Lower leg skin (tissue), 4 donors: ENCODE measurements at regions not wholly inside any gene's neighbourhood (a gene's known extent, or its start where the extent isn't known, plus 50 kb on each side); places are given as distances from the start of the nearest gene placed in this dataset.

Source experiments
- DNase-seq, 2 donors: peaks; one replicate each; pipeline ENCODE4 v3.0.0-alpha.2; 2019; ENCODE audit warnings: low spot score in 2 of 2
- H3K4me3 ChIP-seq: fragments of 200-600 bp; sonication (generic); 2 replicates; pipeline ENCODE4 v1.5.1; 2017; ENCODE audit warnings: mild to moderate bottlenecking, low read depth; ENCODE audit not compliant: poor library complexity, severe bottlenecking
- POLR2A ChIP-seq, 2 donors: fragments of 450-650 bp; IDR thresholded peaks; one replicate each; pipeline ENCODE4 v1.6.1; 2016 to 2017; ENCODE audit warnings: antibody characterized with exemption in 2 of 2, mild to moderate bottlenecking in 1 of 2, moderate library complexity in 1 of 2
- WGBS, 2 donors: methylation state at CpG; one replicate each; pipeline ENCODE4 v1.1.5; 2018; 5-methylcytosine and 5-hydroxymethylcytosine counted together
- intact Hi-C: fragments of 100-400 bp; cut with DNase I; formaldehyde crosslinking; loops from one replicate; pipeline ENCODE4 v1.15.0; 2023; ENCODE audit warnings: low total_unique reads
- TF ChIP-seq, protein P1 (sequence below), 3 donors: fragments of 450-650 bp; IDR thresholded peaks; one replicate each; pipeline ENCODE4 v1.5.1; 2016; ENCODE audit warnings: antibody characterized with exemption in 3 of 3, mild to moderate bottlenecking in 3 of 3, moderate library complexity in 2 of 3

DNA sequence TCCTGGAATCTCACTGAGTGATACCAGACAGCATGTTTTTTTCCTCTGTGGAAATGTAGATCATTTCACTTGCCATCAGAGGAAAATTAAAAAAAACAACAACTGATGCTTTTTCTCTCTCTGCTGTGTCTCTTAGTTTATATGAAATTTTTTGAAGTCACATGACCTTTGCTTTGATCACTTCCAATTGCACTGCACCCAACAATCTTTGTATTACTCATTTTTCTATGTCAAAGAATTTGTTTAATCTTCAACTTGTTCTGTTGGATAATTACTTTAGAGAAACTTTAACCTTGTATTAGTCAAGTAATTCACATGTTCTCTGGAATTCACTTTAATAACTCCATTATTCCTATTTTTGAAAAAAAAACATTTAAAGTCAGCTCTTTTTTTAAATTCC, 1452.7 kb upstream of the CDH8 start:
- no peak overlapping the region for H3K4me3 ChIP-seq
- intact Hi-C loops = no loop called here
- DNase-seq = no peak
- TF ChIP-seq, protein P1, sequence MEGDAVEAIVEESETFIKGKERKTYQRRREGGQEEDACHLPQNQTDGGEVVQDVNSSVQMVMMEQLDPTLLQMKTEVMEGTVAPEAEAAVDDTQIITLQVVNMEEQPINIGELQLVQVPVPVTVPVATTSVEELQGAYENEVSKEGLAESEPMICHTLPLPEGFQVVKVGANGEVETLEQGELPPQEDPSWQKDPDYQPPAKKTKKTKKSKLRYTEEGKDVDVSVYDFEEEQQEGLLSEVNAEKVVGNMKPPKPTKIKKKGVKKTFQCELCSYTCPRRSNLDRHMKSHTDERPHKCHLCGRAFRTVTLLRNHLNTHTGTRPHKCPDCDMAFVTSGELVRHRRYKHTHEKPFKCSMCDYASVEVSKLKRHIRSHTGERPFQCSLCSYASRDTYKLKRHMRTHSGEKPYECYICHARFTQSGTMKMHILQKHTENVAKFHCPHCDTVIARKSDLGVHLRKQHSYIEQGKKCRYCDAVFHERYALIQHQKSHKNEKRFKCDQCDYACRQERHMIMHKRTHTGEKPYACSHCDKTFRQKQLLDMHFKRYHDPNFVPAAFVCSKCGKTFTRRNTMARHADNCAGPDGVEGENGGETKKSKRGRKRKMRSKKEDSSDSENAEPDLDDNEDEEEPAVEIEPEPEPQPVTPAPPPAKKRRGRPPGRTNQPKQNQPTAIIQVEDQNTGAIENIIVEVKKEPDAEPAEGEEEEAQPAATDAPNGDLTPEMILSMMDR (IDR thresholded peaks at IDR 0.05) = no peak
- TF ChIP-seq POLR2A (IDR thresholded peaks at IDR 0.05) = no peak

DNA sequence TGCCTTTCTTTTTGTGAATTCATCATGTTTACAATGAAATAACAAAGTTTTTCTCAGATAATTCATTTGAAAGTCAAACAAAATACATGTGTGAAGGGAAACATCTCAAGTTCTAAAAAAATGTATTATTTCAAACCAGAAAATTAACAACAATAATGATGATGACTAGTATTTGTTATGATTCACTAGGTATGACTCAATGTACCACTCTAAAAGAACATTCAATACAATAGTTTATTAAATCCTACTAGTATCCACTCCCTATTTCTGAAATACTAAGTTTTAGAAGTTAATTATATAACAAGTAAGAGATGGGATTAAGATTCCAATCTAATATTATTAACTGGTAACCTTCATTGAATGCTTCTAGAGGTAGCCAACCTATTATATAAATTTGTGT, 1444.8 kb upstream of the CDH8 start:
- intact Hi-C loops = no loop called here
- DNase-seq = no peak
- TF ChIP-seq POLR2A (IDR thresholded peaks at IDR 0.05) = no peak
- TF ChIP-seq, protein P1 (IDR thresholded peaks at IDR 0.05) = no peak
- no peak overlapping the region for H3K4me3 ChIP-seq

DNA sequence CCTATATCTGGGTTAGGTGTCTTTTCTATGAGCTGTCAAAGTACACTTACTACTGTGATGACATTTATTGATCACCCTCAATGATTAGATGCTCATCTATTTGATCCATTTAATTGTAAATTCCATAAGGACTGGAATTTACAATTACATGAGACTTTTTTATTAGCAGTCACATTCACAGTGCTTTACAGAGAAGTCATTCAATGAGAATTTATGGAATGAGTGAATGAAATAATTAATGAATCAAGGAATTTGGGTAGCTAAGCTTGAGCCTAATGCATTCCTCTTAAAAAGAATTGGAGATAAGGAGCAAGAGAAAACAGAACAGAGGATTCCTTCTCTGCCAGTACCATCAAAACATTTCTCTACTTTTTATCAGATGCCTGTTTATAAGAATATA, 1437.5 kb upstream of the CDH8 start:
- TF ChIP-seq, protein P1 (IDR thresholded peaks at IDR 0.05) = no peak
- no peak for TF ChIP-seq POLR2A (IDR thresholded peaks at IDR 0.05)
- intact Hi-C loops = no loop called here
- no peak overlapping the region for H3K4me3 ChIP-seq
- DNase-seq = no peak

DNA sequence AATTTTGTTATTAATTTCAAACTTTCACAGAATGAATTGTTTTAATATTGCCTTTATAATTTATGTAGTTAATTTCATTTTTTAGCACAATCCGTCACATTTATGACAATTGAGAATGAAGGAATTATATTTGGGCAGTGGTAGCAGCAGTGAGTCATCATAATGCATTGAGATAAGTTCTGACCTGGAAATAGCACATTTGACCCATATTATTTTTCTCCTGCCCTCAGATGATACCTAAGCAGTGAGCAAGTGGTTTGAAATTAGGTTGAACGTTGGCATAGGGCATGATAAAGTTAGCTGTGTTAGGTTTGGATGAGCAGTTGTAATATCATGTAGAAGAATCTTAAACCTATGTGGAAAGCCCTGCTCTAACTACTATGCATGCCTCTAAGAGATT, 1431.3 kb upstream of the CDH8 start:
- no peak for DNase-seq
- 64 to 73% methylated on average over 2 of the region's 2 CpGs for WGBS, 2 donors
- intact Hi-C loops = no loop called here
- TF ChIP-seq, protein P1 (IDR thresholded peaks at IDR 0.05) = no peak
- no peak for TF ChIP-seq POLR2A (IDR thresholded peaks at IDR 0.05)
- no peak overlapping the region for H3K4me3 ChIP-seq

DNA sequence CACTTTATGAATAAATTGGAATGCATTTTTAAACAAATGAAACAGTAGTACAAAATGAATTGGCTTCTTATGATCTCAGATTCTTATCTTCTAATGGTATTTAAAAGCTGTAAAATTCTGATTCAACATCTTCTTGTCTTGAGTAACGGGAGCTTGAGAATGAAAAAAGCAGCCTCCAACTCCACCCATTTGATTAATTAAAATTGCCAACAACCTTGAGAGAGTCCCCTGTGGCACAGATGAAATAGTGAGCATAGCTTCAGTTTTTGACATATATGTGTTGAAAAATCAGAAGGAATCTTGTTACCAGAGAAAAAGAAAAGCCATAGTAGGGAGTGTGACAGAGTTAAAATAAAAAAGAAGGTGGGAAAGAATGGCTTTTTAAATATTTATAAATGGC, 1426.1 kb upstream of the CDH8 start:
- TF ChIP-seq POLR2A (IDR thresholded peaks at IDR 0.05) = no peak
- TF ChIP-seq, protein P1 (IDR thresholded peaks at IDR 0.05) = no peak

DNA sequence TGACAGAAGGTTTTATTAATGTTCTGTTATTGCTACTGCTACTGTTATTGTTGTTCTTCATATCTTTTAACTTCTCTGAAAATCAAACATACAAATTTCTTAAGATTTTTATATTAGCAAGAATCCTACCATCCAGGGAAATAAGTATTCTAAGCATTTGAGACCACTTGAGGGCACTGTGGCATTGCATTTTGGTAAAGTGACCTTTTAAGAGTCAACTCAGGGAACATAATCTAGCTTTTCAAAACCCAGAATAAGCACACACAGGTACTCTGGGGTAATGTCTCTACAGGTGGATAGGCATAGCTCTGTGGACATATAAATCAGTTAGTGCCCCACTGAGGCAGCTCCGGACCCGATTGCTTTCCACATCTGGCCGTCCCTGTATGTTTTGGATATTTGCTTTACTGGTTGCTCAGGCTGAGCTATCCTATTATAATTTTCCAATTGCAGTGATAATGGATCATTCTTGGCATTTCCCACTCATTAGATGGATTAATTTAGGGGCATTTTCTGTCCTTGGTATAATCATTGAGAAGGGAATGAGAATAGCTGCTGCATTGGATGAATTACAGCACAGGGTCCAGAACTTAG, 1425.1 kb upstream of the CDH8 start:
- intact Hi-C loops = no loop called here
- DNase-seq = no peak
- TF ChIP-seq, protein P1 (IDR thresholded peaks at IDR 0.05) = no peak
- no peak for TF ChIP-seq POLR2A (IDR thresholded peaks at IDR 0.05)
- no peak overlapping the region for H3K4me3 ChIP-seq
- WGBS, 2 donors = 48 to 64% methylated on average over 3 of the region's 3 CpGs

More for the DNA sequence above, 1426.1 kb upstream of the CDH8 start:
- DNase-seq = no peak
- intact Hi-C loops = no loop called here
- no peak overlapping the region for H3K4me3 ChIP-seq
- 57 to 65% methylated on average over 1 of the region's 1 CpG for WGBS, 2 donors
